ENCODE measurements at regions not wholly inside any gene's neighbourhood (a gene's known extent, or its start where the extent isn't known, plus 50 kb on each side); places are given as distances from the start of the nearest gene placed in this dataset.
"Not testable (repeated sequence)": the region's sequence is repeated elsewhere in the genome, so short reads cannot be mapped to it uniquely, and the experiment has no call there.

GRCh38 chr10:78096486-78096885 lies 62.8 kb downstream of the RPS24 start:
- DNase-seq, result not testable (repeated sequence)

GRCh38 chr10:78102593-78102992 lies 68.9 kb downstream of the RPS24 start:
- DNase-seq, result not testable (repeated sequence)

- DNase-seq, result no peak
Measured at GRCh38 chr10:78109210-78109609, 75.5 kb downstream of the RPS24 start.

- no peak for DNase-seq
Measured at GRCh38 chr10:78115135-78115853, 81.6 kb downstream of the RPS24 start.

- no peak for DNase-seq
Measured at GRCh38 chr10:78116361-78116760, 82.7 kb downstream of the RPS24 start.

GRCh38 chr10:78118591-78118990 lies 84.9 kb downstream of the RPS24 start:
- no peak for DNase-seq

- no peak for DNase-seq
Measured at GRCh38 chr10:78121801-78122200, 88.1 kb downstream of the RPS24 start.

GRCh38 chr10:78124167-78124566 lies 90.5 kb downstream of the RPS24 start:
- DNase-seq, result no peak

- DNase-seq, result no peak
Measured at GRCh38 chr10:78129211-78129610, 95.5 kb downstream of the RPS24 start.

- DNase-seq, result no peak
Measured at GRCh38 chr10:78130966-78131710, 97.5 kb downstream of the RPS24 start.

- no peak for DNase-seq
Measured at GRCh38 chr10:78134773-78135306, 101.2 kb downstream of the RPS24 start.

GRCh38 chr10:78137147-78137546 lies 103.5 kb downstream of the RPS24 start:
- no peak for DNase-seq

- no peak for DNase-seq
Measured at GRCh38 chr10:78139341-78139740, 105.7 kb downstream of the RPS24 start.

GRCh38 chr10:78140066-78140630 lies 106.5 kb downstream of the RPS24 start:
- no peak for DNase-seq

GRCh38 chr10:78143576-78143975 lies 109.9 kb downstream of the RPS24 start:
- DNase-seq, result no peak

- DNase-seq, result no peak
Measured at GRCh38 chr10:78146200-78146599, 112.5 kb downstream of the RPS24 start.

GRCh38 chr10:78147202-78147601 lies 113.5 kb downstream of the RPS24 start:
- DNase-seq, result no peak

GRCh38 chr10:78148216-78148960 lies 114.7 kb downstream of the RPS24 start:
- DNase-seq, result no peak

GRCh38 chr10:78148961-78149612 lies 115.4 kb downstream of the RPS24 start:
- DNase-seq, result no peak

GRCh38 chr10:78150756-78151155 lies 117.1 kb downstream of the RPS24 start:
- no peak for DNase-seq

- no peak for DNase-seq
Measured at GRCh38 chr10:78155722-78156121, 122.1 kb downstream of the RPS24 start.

GRCh38 chr10:78160591-78160990 lies 126.9 kb downstream of the RPS24 start:
- DNase-seq, result no peak

GRCh38 chr10:78162853-78163252 lies 129.2 kb downstream of the RPS24 start:
- DNase-seq, result no peak

All from activated T-cell treated with anti-CD3 and anti-CD28 coated beads, Interleukin-2, amount 50 U/mL, for 1 hour (primary cell).